ENCODE measurements at regions not wholly inside any gene's neighbourhood (a gene's known extent, or its start where the extent isn't known, plus 50 kb on each side); places are given as distances from the start of the nearest gene placed in this dataset.

GRCh38 chr6:4486568-4487315 lies 289.5 kb upstream of the CDYL start:
- Histone ChIP-seq H3K4me1 (no peaks in the 10 kb centered on the region), H3K9me3 (peaks cover 7 to 31% (median 20%) of the 10 kb centered on the region in 4 donors), H3K4me3 (no peak overlapping the region), H3K27ac (no peak overlapping the region), H3K36me3 (no peaks in the 10 kb centered on the region), H3K27me3 (no peaks in the 10 kb centered on the region)
- intact Hi-C loops (cut with DNase I; ENCODE audit: low total_unique reads): no loop called here
- TF ChIP-seq POLR2A (IDR thresholded peaks at IDR 0.05): no peak
- no peak for TF ChIP-seq EP300 (IDR thresholded peaks at IDR 0.05)
- no peak for TF ChIP-seq CTCF (IDR thresholded peaks at IDR 0.05)
- TF ChIP-seq POLR2AphosphoS5 (IDR thresholded peaks at IDR 0.05): no peak
- 69 to 83% (median 75%) methylated on average over 7 of the region's 7 CpGs for WGBS, 5 donors
- no peak for DNase-seq

DNA sequence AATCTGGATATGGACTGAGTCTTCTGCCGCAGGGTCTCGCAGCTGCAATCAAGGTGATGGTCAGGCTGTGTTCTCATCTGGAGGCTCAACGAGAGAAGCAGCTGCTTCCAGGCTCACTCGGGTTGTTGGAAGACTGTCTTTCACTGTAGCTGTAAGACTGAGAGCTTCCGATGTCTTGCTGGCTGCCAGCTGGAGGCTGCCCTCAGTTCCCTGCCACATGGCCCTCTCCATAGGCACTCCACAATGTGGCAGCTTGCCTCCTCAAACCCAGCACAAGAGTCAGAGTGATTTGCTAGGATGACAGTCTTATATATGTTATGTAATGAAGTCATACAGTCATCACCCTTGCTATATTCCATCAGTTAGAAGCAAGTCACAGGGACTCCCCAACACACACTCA lies 290.5 kb upstream of the CDYL start:
- no peak for DNase-seq
- Histone ChIP-seq H3K36me3 (no peaks in the 10 kb centered on the region), H3K27ac (no peak overlapping the region), H3K9me3 (peaks cover 7 to 31% (median 20%) of the 10 kb centered on the region in 4 donors), H3K4me3 (no peak overlapping the region), H3K27me3 (no peaks in the 10 kb centered on the region), H3K4me1 (no peaks in the 10 kb centered on the region)
- intact Hi-C loops (cut with DNase I; ENCODE audit: low total_unique reads): no loop called here
- 89 to 93% (median 91%) methylated on average over 5 of the region's 5 CpGs for WGBS, 5 donors
- no peak for TF ChIP-seq EP300 (IDR thresholded peaks at IDR 0.05)
- no peak for TF ChIP-seq POLR2AphosphoS5 (IDR thresholded peaks at IDR 0.05)
- no peak for TF ChIP-seq POLR2A (IDR thresholded peaks at IDR 0.05)
- TF ChIP-seq CTCF (IDR thresholded peaks at IDR 0.05): no peak

DNA sequence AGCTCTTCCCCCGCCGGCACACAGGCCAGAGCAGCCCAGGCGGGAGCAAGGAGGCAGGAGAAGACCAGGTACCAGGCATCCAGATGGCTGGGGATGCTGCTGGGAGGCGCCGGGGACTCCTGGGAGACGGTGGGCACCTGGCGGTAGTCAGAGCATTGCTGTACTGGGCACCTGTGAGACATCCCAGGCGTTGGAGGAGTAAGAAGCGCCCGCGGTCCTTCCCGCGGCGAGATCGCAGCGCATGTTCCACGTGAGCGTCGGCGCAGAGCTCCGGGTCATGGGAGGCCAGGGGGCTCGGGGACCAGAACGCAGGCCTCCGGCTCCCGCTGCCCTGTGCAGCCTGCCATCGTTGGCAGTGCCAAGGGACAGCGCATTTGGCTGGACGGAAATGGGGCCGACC lies 293.7 kb upstream of the CDYL start:
- DNase-seq: no peak
- no peak overlapping the region for H3K4me3 ChIP-seq
- peaks cover 0 to 8% (median 3%) of the 10 kb centered on the region in 4 donors for H3K9me3 ChIP-seq
- H3K4me1 ChIP-seq: no peaks in the 10 kb centered on the region
- no peaks in the 10 kb centered on the region for H3K27me3 ChIP-seq
- intact Hi-C loops (cut with DNase I; ENCODE audit: low total_unique reads): no loop called here
- TF ChIP-seq POLR2AphosphoS5 (IDR thresholded peaks at IDR 0.05): no peak
- TF ChIP-seq CTCF (IDR thresholded peaks at IDR 0.05): no peak
- TF ChIP-seq EP300 (IDR thresholded peaks at IDR 0.05): no peak
- TF ChIP-seq POLR2A (IDR thresholded peaks at IDR 0.05): no peak
- WGBS, 5 donors: 93 to 97% (median 95%) methylated on average over 29 of the region's 29 CpGs
- no peak overlapping the region for H3K27ac ChIP-seq
- H3K36me3 ChIP-seq: no peaks in the 10 kb centered on the region

DNA sequence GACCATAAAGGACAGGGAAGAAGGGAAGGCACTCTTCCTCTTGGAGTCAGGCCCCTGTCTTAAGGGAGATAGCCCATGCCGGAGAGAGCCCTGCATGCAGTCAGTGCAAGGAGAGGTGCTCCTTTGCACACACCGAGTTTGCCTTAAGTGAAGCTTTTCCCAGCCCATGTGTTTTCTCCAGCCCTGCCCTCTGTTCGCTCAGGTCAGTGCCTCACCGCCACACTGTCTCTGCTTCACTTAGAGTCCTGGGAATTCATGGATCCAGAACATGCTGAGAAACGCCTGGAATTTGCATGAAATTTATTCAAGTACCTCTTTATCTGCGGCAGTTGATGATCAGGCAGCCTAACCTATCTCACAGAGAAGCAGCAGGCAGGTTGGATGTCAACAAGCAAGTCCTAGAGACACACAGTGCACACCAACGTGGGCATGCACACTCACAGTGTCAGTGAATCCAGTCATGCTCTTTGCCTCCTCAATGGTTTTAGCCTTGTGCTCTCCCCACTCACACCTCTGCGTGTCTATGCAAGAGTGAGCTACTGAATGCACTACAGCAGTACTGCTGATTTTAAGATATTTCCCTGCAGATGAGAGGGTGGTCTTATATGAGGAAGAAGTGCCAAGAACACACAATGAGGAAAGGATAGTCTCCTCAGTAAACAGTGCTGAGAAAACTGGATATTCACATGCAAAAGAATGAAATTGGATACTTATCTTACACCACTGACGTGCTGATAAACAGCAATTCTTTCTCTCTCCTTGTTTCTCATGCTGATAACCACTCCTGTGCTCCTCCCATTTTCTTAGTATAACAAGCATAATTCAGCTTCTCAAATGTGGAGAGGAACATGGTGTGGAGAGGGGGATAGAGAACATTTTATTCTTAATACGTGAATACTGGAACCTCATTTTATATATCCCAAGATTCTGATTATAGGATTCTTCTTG lies 295.1 kb upstream of the CDYL start:
- no peak for DNase-seq
- no peak overlapping the region for H3K4me3 ChIP-seq
- H3K4me1 ChIP-seq: no peaks in the 10 kb centered on the region
- no peak overlapping the region for H3K27ac ChIP-seq
- no peak for TF ChIP-seq POLR2AphosphoS5 (IDR thresholded peaks at IDR 0.05)
- no peak for TF ChIP-seq EP300 (IDR thresholded peaks at IDR 0.05)
- intact Hi-C loops (cut with DNase I; ENCODE audit: low total_unique reads): no loop called here
- no peaks in the 10 kb centered on the region for H3K9me3 ChIP-seq
- WGBS, 5 donors: 55 to 65% (median 60%) methylated on average over 10 of the region's 10 CpGs
- H3K36me3 ChIP-seq: no peaks in the 10 kb centered on the region
- no peaks in the 10 kb centered on the region for H3K27me3 ChIP-seq

All from stomach (tissue), 8 donors.